Suprapubic skin (tissue), 3 donors: ENCODE measurements at regions not wholly inside any gene's neighbourhood (a gene's known extent, or its start where the extent isn't known, plus 50 kb on each side); places are given as distances from the start of the nearest gene placed in this dataset.

Experiments used
- POLR2AphosphoS5 ChIP-seq, 3 donors: sonication (generic); formaldehyde crosslinking; IDR thresholded peaks; one replicate each; pipeline ENCODE4 v1.6.1; 2017; ENCODE audit warnings: antibody characterized with exemption in 3 of 3
- TF ChIP-seq, protein P1 (sequence below), 2 donors: fragments of 200-600 bp in 1 of 2; fragments of 450-650 bp in 1 of 2; sonication (generic) in 1 of 2; IDR thresholded peaks; one replicate each; pipeline ENCODE4 v1.5.1; 2016 to 2019; ENCODE audit warnings: antibody characterized with exemption in 2 of 2, mild to moderate bottlenecking in 1 of 2, moderate library complexity in 1 of 2

DNA sequence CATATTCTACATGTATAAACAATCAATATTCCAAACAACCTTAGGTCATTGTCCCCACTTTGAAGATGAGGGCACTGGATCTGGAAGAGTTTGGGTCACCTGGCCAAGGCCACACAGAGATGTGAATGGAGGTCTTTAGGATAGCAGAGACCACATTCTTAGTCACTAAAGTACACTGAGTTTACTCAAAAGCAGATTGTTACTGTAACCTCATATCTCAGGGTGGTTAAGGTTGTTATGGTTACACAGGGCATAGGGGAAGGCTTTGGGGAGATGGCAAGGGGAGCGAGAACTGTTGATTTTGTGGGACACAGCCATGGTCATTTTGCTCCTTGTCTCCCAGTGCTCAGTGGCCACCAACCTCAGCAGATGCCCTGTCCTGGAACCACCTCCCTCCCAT is 109.4 kb downstream of the GATA6 start:
- TF ChIP-seq, protein P1, sequence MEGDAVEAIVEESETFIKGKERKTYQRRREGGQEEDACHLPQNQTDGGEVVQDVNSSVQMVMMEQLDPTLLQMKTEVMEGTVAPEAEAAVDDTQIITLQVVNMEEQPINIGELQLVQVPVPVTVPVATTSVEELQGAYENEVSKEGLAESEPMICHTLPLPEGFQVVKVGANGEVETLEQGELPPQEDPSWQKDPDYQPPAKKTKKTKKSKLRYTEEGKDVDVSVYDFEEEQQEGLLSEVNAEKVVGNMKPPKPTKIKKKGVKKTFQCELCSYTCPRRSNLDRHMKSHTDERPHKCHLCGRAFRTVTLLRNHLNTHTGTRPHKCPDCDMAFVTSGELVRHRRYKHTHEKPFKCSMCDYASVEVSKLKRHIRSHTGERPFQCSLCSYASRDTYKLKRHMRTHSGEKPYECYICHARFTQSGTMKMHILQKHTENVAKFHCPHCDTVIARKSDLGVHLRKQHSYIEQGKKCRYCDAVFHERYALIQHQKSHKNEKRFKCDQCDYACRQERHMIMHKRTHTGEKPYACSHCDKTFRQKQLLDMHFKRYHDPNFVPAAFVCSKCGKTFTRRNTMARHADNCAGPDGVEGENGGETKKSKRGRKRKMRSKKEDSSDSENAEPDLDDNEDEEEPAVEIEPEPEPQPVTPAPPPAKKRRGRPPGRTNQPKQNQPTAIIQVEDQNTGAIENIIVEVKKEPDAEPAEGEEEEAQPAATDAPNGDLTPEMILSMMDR (IDR thresholded peaks at IDR 0.05): no peak
- TF ChIP-seq POLR2AphosphoS5 (IDR thresholded peaks at IDR 0.05): no peak
